ENCODE measurements at regions not wholly inside any gene's neighbourhood (a gene's known extent, or its start where the extent isn't known, plus 50 kb on each side); places are given as distances from the start of the nearest gene placed in this dataset.

DNA sequence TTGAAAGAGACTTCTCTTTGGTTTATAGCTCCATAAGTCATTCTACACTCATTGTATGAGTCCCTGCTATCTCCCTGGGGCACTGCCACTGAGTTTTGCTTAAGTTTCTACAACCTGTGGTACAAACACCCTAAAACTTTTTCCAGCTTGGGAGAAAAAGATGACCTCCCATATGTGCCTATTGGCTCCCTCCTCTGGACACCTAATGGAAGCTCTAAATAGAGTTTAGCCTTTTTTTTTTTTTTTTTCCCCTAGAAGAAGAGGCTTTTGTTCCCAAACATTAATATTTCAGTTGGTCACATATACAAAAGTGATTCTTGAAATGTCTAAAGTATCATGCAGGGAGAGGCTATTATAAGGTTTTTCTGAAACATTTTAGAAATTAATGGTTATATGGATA, 547.2 kb upstream of the TMEFF2 start:
- H3K4me2 ChIP-seq: no peak overlapping the region
- ChIA-PET CTCF (no interaction called here), POLR2A (no interaction called here)
- H3K4me1 ChIP-seq: no peaks in the 10 kb centered on the region
- H3K27ac ChIP-seq: no peak overlapping the region
- no peak overlapping the region for H3K4me3 ChIP-seq
- no peaks in the 10 kb centered on the region for H3K9me3 ChIP-seq
- FAIRE-seq: no peak
- peak in 1 of 2 experiments; percentile 18 for DNase-seq (ENCODE audit: low read depth in 1 of 2, low spot score in 1 of 2)
- TF ChIP-seq, protein P1, sequence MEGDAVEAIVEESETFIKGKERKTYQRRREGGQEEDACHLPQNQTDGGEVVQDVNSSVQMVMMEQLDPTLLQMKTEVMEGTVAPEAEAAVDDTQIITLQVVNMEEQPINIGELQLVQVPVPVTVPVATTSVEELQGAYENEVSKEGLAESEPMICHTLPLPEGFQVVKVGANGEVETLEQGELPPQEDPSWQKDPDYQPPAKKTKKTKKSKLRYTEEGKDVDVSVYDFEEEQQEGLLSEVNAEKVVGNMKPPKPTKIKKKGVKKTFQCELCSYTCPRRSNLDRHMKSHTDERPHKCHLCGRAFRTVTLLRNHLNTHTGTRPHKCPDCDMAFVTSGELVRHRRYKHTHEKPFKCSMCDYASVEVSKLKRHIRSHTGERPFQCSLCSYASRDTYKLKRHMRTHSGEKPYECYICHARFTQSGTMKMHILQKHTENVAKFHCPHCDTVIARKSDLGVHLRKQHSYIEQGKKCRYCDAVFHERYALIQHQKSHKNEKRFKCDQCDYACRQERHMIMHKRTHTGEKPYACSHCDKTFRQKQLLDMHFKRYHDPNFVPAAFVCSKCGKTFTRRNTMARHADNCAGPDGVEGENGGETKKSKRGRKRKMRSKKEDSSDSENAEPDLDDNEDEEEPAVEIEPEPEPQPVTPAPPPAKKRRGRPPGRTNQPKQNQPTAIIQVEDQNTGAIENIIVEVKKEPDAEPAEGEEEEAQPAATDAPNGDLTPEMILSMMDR (IDR thresholded peaks at IDR 0.05): peak; percentile 20; the same call in 1 of the 3 replicates
- TF ChIP-seq HOXB5 (CRISPR knock-in tag; IDR thresholded peaks at IDR 0.05) (no peak), EHMT2 (IDR thresholded peaks at IDR 0.05; ENCODE audit: low read depth) (no peak), FOSL2 (IDR thresholded peaks at IDR 0.05) (no peak), FOSL2 (CRISPR knock-in tag; IDR thresholded peaks at IDR 0.05) (no peak), RAD21 (conservative IDR thresholded peaks at IDR 0.05 in 1 of 2, IDR thresholded peaks at IDR 0.05 in 1 of 2) (peak in 1 of 2 experiments; percentile 21; a peak in 1 of 5 replicates), SMC3 (IDR thresholded peaks at IDR 0.05) (0 out of 3 replicates have a peak, but pooled peaks have one; percentile 6), FOSB (CRISPR knock-in tag; IDR thresholded peaks at IDR 0.05) (no peak)
- no peak for ATAC-seq

DNA sequence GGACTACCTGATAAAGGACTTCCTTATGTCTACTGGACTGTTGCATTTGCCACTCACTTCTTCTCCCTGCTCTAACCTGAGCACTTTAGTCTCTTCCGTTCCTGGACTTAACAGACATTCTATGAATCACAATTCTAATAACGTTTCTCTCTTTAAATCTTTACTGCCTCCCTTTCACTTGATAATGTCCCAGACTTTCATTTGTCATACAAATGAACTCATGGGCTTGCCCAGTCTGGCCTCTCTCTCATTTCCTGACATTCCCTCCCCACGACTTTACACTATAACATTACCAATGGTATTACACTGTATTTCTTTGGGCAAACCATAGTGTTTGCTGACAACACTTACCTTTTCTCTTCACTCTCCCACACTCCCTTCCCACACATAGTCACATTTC, 540.7 kb upstream of the TMEFF2 start:
- CTCF ChIA-PET: no interaction called here
- no peaks in the 10 kb centered on the region for H3K9me3 ChIP-seq

More for the DNA sequence above, 540.7 kb upstream of the TMEFF2 start:
- POLR2A ChIA-PET: no interaction called here
- TF ChIP-seq, protein P2, sequence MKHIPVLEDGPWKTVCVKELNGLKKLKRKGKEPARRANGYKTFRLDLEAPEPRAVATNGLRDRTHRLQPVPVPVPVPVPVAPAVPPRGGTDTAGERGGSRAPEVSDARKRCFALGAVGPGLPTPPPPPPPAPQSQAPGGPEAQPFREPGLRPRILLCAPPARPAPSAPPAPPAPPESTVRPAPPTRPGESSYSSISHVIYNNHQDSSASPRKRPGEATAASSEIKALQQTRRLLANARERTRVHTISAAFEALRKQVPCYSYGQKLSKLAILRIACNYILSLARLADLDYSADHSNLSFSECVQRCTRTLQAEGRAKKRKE (CRISPR knock-in tag; IDR thresholded peaks at IDR 0.05; ENCODE audit: low read depth): no peak
- TF ChIP-seq, protein P3, sequence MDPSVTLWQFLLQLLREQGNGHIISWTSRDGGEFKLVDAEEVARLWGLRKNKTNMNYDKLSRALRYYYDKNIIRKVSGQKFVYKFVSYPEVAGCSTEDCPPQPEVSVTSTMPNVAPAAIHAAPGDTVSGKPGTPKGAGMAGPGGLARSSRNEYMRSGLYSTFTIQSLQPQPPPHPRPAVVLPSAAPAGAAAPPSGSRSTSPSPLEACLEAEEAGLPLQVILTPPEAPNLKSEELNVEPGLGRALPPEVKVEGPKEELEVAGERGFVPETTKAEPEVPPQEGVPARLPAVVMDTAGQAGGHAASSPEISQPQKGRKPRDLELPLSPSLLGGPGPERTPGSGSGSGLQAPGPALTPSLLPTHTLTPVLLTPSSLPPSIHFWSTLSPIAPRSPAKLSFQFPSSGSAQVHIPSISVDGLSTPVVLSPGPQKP (IDR thresholded peaks at IDR 0.05; ENCODE audit: low read depth, low read length): no peak
- TF ChIP-seq CEBPB (IDR thresholded peaks at IDR 0.05): no peak
- TF ChIP-seq POLR2AphosphoS2 (conservative IDR thresholded peaks at IDR 0.05; ENCODE audit: low read length): no peak
- TF ChIP-seq, protein P4, sequence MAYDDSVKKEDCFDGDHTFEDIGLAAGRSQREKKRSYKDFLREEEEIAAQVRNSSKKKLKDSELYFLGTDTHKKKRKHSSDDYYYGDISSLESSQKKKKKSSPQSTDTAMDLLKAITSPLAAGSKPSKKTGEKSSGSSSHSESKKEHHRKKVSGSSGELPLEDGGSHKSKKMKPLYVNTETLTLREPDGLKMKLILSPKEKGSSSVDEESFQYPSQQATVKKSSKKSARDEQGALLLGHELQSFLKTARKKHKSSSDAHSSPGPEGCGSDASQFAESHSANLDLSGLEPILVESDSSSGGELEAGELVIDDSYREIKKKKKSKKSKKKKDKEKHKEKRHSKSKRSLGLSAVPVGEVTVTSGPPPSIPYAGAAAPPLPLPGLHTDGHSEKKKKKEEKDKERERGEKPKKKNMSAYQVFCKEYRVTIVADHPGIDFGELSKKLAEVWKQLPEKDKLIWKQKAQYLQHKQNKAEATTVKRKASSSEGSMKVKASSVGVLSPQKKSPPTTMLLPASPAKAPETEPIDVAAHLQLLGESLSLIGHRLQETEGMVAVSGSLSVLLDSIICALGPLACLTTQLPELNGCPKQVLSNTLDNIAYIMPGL (CRISPR knock-in tag; IDR thresholded peaks at IDR 0.05; ENCODE audit: borderline replicate concordance): no peak
- TF ChIP-seq, protein P5, sequence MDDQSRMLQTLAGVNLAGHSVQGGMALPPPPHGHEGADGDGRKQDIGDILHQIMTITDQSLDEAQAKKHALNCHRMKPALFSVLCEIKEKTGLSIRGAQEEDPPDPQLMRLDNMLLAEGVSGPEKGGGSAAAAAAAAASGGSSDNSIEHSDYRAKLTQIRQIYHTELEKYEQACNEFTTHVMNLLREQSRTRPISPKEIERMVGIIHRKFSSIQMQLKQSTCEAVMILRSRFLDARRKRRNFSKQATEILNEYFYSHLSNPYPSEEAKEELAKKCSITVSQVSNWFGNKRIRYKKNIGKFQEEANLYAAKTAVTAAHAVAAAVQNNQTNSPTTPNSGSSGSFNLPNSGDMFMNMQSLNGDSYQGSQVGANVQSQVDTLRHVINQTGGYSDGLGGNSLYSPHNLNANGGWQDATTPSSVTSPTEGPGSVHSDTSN (IDR thresholded peaks at IDR 0.05): no peak
- no peak for TF ChIP-seq HDAC2 (IDR thresholded peaks at IDR 0.05)
- no peak for TF ChIP-seq TP53 (CRISPR knock-in tag; IDR thresholded peaks at IDR 0.05)
- TF ChIP-seq PHF8 (IDR thresholded peaks at IDR 0.05; ENCODE audit: borderline replicate concordance, low read depth): no peak
- TF ChIP-seq, protein P6, sequence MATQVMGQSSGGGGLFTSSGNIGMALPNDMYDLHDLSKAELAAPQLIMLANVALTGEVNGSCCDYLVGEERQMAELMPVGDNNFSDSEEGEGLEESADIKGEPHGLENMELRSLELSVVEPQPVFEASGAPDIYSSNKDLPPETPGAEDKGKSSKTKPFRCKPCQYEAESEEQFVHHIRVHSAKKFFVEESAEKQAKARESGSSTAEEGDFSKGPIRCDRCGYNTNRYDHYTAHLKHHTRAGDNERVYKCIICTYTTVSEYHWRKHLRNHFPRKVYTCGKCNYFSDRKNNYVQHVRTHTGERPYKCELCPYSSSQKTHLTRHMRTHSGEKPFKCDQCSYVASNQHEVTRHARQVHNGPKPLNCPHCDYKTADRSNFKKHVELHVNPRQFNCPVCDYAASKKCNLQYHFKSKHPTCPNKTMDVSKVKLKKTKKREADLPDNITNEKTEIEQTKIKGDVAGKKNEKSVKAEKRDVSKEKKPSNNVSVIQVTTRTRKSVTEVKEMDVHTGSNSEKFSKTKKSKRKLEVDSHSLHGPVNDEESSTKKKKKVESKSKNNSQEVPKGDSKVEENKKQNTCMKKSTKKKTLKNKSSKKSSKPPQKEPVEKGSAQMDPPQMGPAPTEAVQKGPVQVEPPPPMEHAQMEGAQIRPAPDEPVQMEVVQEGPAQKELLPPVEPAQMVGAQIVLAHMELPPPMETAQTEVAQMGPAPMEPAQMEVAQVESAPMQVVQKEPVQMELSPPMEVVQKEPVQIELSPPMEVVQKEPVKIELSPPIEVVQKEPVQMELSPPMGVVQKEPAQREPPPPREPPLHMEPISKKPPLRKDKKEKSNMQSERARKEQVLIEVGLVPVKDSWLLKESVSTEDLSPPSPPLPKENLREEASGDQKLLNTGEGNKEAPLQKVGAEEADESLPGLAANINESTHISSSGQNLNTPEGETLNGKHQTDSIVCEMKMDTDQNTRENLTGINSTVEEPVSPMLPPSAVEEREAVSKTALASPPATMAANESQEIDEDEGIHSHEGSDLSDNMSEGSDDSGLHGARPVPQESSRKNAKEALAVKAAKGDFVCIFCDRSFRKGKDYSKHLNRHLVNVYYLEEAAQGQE (IDR thresholded peaks at IDR 0.05): no peak
- no peak for TF ChIP-seq ZFP36 (IDR thresholded peaks at IDR 0.05; ENCODE audit: borderline replicate concordance, partially characterized antibody)
- no peak for TF ChIP-seq RFX5 (IDR thresholded peaks at IDR 0.05)
- TF ChIP-seq JUN (IDR thresholded peaks at IDR 0.05): no peak
- TF ChIP-seq HOXB13 (CRISPR knock-in tag; IDR thresholded peaks at IDR 0.05; ENCODE audit: low read depth): no peak
- no peak for TF ChIP-seq JUNB (IDR thresholded peaks at IDR 0.05)
- H3K4me1 ChIP-seq: no peaks in the 10 kb centered on the region
- FAIRE-seq (no peak), DNase-seq (ENCODE audit: low read depth in 1 of 2, low spot score in 1 of 2) (no peak), ATAC-seq (no peak)
- no peak overlapping the region for H3K27ac ChIP-seq
- H3K4me2 ChIP-seq: no peak overlapping the region
- WGBS (ENCODE audit: missing lambda C conversion rate): 39% methylated on average over 3 of the region's 3 CpGs
- no peak overlapping the region for H3K4me3 ChIP-seq
